Upper lobe of left lung (tissue), 6 donors: ENCODE measurements at regions not wholly inside any gene's neighbourhood (a gene's known extent, or its start where the extent isn't known, plus 50 kb on each side); places are given as distances from the start of the nearest gene placed in this dataset.

ENCODE experiments used
- ATAC-seq, 2 donors: fragments of 200-7000 bp; cut with Tn5 transposase; one replicate each; pipeline ENCODE4 v1.9.1; 2022; ENCODE audit warnings: mild to moderate bottlenecking in 2 of 2, moderate library complexity in 2 of 2; ENCODE audit not compliant: low FRiP score in 2 of 2
- DNase-seq, 2 donors: peaks; one replicate each; pipeline ENCODE4 v3.0.0-alpha.2; 2019 to 2020
- H3K27ac ChIP-seq, 4 donors: fragments of 200-600 bp; sonication (generic); one replicate each; pipeline ENCODE4 v1.5.1; 2016 to 2019
- H3K27me3 ChIP-seq, 4 donors: fragments of 200-600 bp; sonication (generic); one replicate each; pipeline ENCODE4 v1.5.1; 2017 to 2019
- H3K36me3 ChIP-seq, 4 donors: fragments of 200-600 bp; sonication (generic); one replicate each; pipeline ENCODE4 v1.5.1; 2016 to 2019
- H3K4me1 ChIP-seq, 4 donors: fragments of 200-600 bp; sonication (generic); one replicate each; pipeline ENCODE4 v1.5.1; 2018 to 2019
- H3K4me3 ChIP-seq, 4 donors: fragments of 200-600 bp; sonication (generic); one replicate each; pipeline ENCODE4 v1.5.1; 2017 to 2019; ENCODE audit warnings: mild to moderate bottlenecking in 2 of 4, moderate library complexity in 1 of 4
- H3K9me3 ChIP-seq, 4 donors: fragments of 200-600 bp; sonication (generic); one replicate each; pipeline ENCODE4 v1.5.1; 2018 to 2019
- CTCF ChIP-seq, 6 experiments: fragments of 450-650 bp in 4 of 6; fragments of 200-600 bp in 2 of 6; sonication (generic) in 2 of 6; IDR thresholded peaks; one replicate each; pipeline ENCODE4 v1.5.1; 2016 to 2019; ENCODE audit warnings: antibody characterized with exemption in 6 of 6
- EP300 ChIP-seq, 4 donors: sonication (generic); formaldehyde crosslinking; IDR thresholded peaks; one replicate each; pipeline ENCODE4 v1.5.1; 2017; ENCODE audit warnings: antibody characterized with exemption in 4 of 4, control low read depth in 2 of 4
- POLR2A ChIP-seq, 4 donors: fragments of 450-650 bp; IDR thresholded peaks; one replicate each; pipeline ENCODE4 v1.5.1; 2016 to 2017; ENCODE audit warnings: antibody characterized with exemption in 4 of 4, mild to moderate bottlenecking in 2 of 4
- POLR2AphosphoS5 ChIP-seq, 2 donors: sonication (generic); formaldehyde crosslinking; IDR thresholded peaks; one replicate each; pipeline ENCODE4 v1.5.1; 2017; ENCODE audit warnings: antibody characterized with exemption in 2 of 2
- WGBS, 2 donors: methylation state at CpG; one replicate each; pipeline ENCODE4 v1.1.5; 2017 to 2018; 5-methylcytosine and 5-hydroxymethylcytosine counted together
- donor health status: DM: no; HTN: no; CAD: no; lungs with moderate emphysema.
- donor health status: DM: no; HTN: yes; CAD: no; lungs with severe emphysema.

- no peak for ATAC-seq
- DNase-seq, result no peak
- no peak overlapping the region for H3K4me3 ChIP-seq
- H3K4me1 ChIP-seq, result peaks cover 0 to 3% (median 0%) of the 10 kb centered on the region in 4 donors
- no peaks in the 10 kb centered on the region for H3K9me3 ChIP-seq
- 72 to 74% methylated on average over 4 of the region's 4 CpGs for WGBS, 2 donors
- H3K27me3 ChIP-seq, result no peaks in the 10 kb centered on the region
- no peak overlapping the region for H3K27ac ChIP-seq
- TF ChIP-seq POLR2A (IDR thresholded peaks at IDR 0.05), result no peak
- TF ChIP-seq EP300 (IDR thresholded peaks at IDR 0.05), result no peak
- no peak for TF ChIP-seq POLR2AphosphoS5 (IDR thresholded peaks at IDR 0.05)
- no peak for TF ChIP-seq CTCF (IDR thresholded peaks at IDR 0.05)
- no peaks in the 10 kb centered on the region for H3K36me3 ChIP-seq
Observed at GRCh38 chr7:54827734-54828133, 68.7 kb upstream of the SEC61G start.

GRCh38 chr7:54831046-54831643 lies 72.1 kb upstream of the SEC61G start:
- Histone ChIP-seq H3K27me3 (no peaks in the 10 kb centered on the region), H3K9me3 (no peaks in the 10 kb centered on the region), H3K4me1 (no peaks in the 10 kb centered on the region), H3K4me3 (no peak overlapping the region), H3K36me3 (no peaks in the 10 kb centered on the region), H3K27ac (no peak overlapping the region)
- ATAC-seq, result no peak
- DNase-seq, result no peak
- 77 to 78% methylated on average over 4 of the region's 4 CpGs for WGBS, 2 donors
- TF ChIP-seq CTCF (IDR thresholded peaks at IDR 0.05), result no peak
- no peak for TF ChIP-seq EP300 (IDR thresholded peaks at IDR 0.05)
- no peak for TF ChIP-seq POLR2AphosphoS5 (IDR thresholded peaks at IDR 0.05)
- TF ChIP-seq POLR2A (IDR thresholded peaks at IDR 0.05), result no peak

GRCh38 chr7:54831644-54832095 lies 72.7 kb upstream of the SEC61G start:
- DNase-seq (no peak), ATAC-seq (no peak)
- H3K27ac ChIP-seq, result no peak overlapping the region
- H3K4me3 ChIP-seq, result no peak overlapping the region
- WGBS, 2 donors, result 64 to 70% methylated on average over 7 of the region's 7 CpGs
- H3K4me1 ChIP-seq, result no peaks in the 10 kb centered on the region
- H3K9me3 ChIP-seq, result no peaks in the 10 kb centered on the region
- no peaks in the 10 kb centered on the region for H3K27me3 ChIP-seq
- TF ChIP-seq POLR2AphosphoS5 (IDR thresholded peaks at IDR 0.05), result no peak
- H3K36me3 ChIP-seq, result no peaks in the 10 kb centered on the region

GRCh38 chr7:54833001-54833467 lies 74.0 kb upstream of the SEC61G start:
- Histone ChIP-seq H3K27ac (no peak overlapping the region), H3K36me3 (no peaks in the 10 kb centered on the region), H3K4me3 (no peak overlapping the region), H3K27me3 (no peaks in the 10 kb centered on the region), H3K9me3 (no peaks in the 10 kb centered on the region), H3K4me1 (no peaks in the 10 kb centered on the region)
- ATAC-seq, result peak in 1 of 2 donors; percentile 28
- WGBS, 2 donors, result 93 to 95% methylated on average over 34 to 39 of the region's 39 CpGs
- TF ChIP-seq EP300 (IDR thresholded peaks at IDR 0.05), result no peak
- no peak for TF ChIP-seq POLR2AphosphoS5 (IDR thresholded peaks at IDR 0.05)
- TF ChIP-seq POLR2A (IDR thresholded peaks at IDR 0.05), result no peak
- no peak for TF ChIP-seq CTCF (IDR thresholded peaks at IDR 0.05)
- DNase-seq, result peak in 1 of 2 donors; percentile 77

GRCh38 chr7:54837168-54837567 lies 78.2 kb upstream of the SEC61G start:
- Histone ChIP-seq H3K4me1 (peaks cover 0 to 12% (median 6%) of the 10 kb centered on the region in 4 donors), H3K36me3 (no peaks in the 10 kb centered on the region), H3K27ac (peak overlapping the region in 1 of 4 donors; percentile 54), H3K4me3 (no peak overlapping the region), H3K27me3 (no peaks in the 10 kb centered on the region), H3K9me3 (no peaks in the 10 kb centered on the region)
- DNase-seq, result no peak
- 75 to 82% methylated on average over 7 of the region's 7 CpGs for WGBS, 2 donors
- TF ChIP-seq POLR2AphosphoS5 (IDR thresholded peaks at IDR 0.05) (no peak), CTCF (IDR thresholded peaks at IDR 0.05) (no peak), EP300 (IDR thresholded peaks at IDR 0.05) (no peak), POLR2A (IDR thresholded peaks at IDR 0.05) (no peak)
- peak; percentile 49 to 62 for ATAC-seq
